ENCODE measurements at regions not wholly inside any gene's neighbourhood (a gene's known extent, or its start where the extent isn't known, plus 50 kb on each side); places are given as distances from the start of the nearest gene placed in this dataset.
"Not testable (repeated sequence)": the region's sequence is repeated elsewhere in the genome, so short reads cannot be mapped to it uniquely, and the experiment has no call there.

GRCh38 chr1:101428562-101428961 lies 191.7 kb downstream of the S1PR1 start:
- no peak for DNase-seq

GRCh38 chr1:101431956-101432510 lies 195.2 kb downstream of the S1PR1 start:
- DNase-seq, result no peak

GRCh38 chr1:101435831-101436511 lies 199.2 kb downstream of the S1PR1 start:
- DNase-seq, result no peak

- no peak for DNase-seq
Observed at GRCh38 chr1:101437800-101438199, 201.0 kb downstream of the S1PR1 start.

- no peak for DNase-seq
Observed at GRCh38 chr1:101438359-101438758, 201.5 kb downstream of the S1PR1 start.

GRCh38 chr1:101440485-101440884 lies 203.7 kb downstream of the S1PR1 start:
- no peak for DNase-seq

GRCh38 chr1:101444381-101444780 lies 207.6 kb downstream of the S1PR1 start:
- no peak for DNase-seq

- DNase-seq, result no peak
Observed at GRCh38 chr1:101444873-101445618, 208.2 kb downstream of the S1PR1 start.

GRCh38 chr1:101448018-101448417 lies 211.2 kb downstream of the S1PR1 start:
- DNase-seq, result no peak

- DNase-seq, result not testable (repeated sequence)
Observed at GRCh38 chr1:101450691-101451090, 213.9 kb downstream of the S1PR1 start.

- no peak for DNase-seq
Observed at GRCh38 chr1:101451888-101452287, 215.1 kb downstream of the S1PR1 start.

- no peak for DNase-seq
Observed at GRCh38 chr1:101452825-101453224, 216.0 kb downstream of the S1PR1 start.

GRCh38 chr1:101453844-101454243 lies 217.0 kb downstream of the S1PR1 start:
- DNase-seq, result no peak

GRCh38 chr1:101455166-101455565 lies 218.3 kb downstream of the S1PR1 start:
- no peak for DNase-seq

- DNase-seq, result peak; percentile 53
Observed at GRCh38 chr1:101460739-101461138, 223.9 kb downstream of the S1PR1 start.

- DNase-seq, result no peak
Observed at GRCh38 chr1:101463195-101463594, 226.4 kb downstream of the S1PR1 start.

- no peak for DNase-seq
Observed at GRCh38 chr1:101465941-101466340, 229.1 kb downstream of the S1PR1 start.

- DNase-seq, result no peak
Observed at GRCh38 chr1:101474039-101474665, 237.3 kb downstream of the S1PR1 start.

GRCh38 chr1:101476541-101476940 lies 239.7 kb downstream of the S1PR1 start:
- no peak for DNase-seq

GRCh38 chr1:101479945-101480344 lies 243.1 kb downstream of the S1PR1 start:
- no peak for DNase-seq

- DNase-seq, result no peak
Observed at GRCh38 chr1:101482306-101482705, 245.5 kb downstream of the S1PR1 start.

GRCh38 chr1:101483982-101484688 lies 247.3 kb downstream of the S1PR1 start:
- DNase-seq, result no peak

GRCh38 chr1:101484689-101485338 lies 248.0 kb downstream of the S1PR1 start:
- no peak for DNase-seq

Measured in NCI-H1092 (cell line).